ENCODE measurements at regions not wholly inside any gene's neighbourhood (a gene's known extent, or its start where the extent isn't known, plus 50 kb on each side); places are given as distances from the start of the nearest gene placed in this dataset.

GRCh38 chr7:113639221-113639620, 279.6 kb downstream of the PPP1R3A start:
- 82 to 83% (median 83%) methylated on average over 1 of the region's 1 CpG for WGBS, 3 donors
- Histone ChIP-seq H3K9me3 (no peaks in the 10 kb centered on the region), H3K4me1 (ENCODE audit: insufficient read depth) (no peaks in the 10 kb centered on the region), H3K27ac (no peak overlapping the region), H3K4me3 (no peak overlapping the region), H3K27me3 (no peaks in the 10 kb centered on the region), H3K36me3 (no peaks in the 10 kb centered on the region)
- no peak for DNase-seq
- intact Hi-C loops (cut with DNase I), result no loop called here
- TF ChIP-seq POLR2A (IDR thresholded peaks at IDR 0.05) (no peak), EP300 (IDR thresholded peaks at IDR 0.05) (no peak)
- TF ChIP-seq, protein P1, sequence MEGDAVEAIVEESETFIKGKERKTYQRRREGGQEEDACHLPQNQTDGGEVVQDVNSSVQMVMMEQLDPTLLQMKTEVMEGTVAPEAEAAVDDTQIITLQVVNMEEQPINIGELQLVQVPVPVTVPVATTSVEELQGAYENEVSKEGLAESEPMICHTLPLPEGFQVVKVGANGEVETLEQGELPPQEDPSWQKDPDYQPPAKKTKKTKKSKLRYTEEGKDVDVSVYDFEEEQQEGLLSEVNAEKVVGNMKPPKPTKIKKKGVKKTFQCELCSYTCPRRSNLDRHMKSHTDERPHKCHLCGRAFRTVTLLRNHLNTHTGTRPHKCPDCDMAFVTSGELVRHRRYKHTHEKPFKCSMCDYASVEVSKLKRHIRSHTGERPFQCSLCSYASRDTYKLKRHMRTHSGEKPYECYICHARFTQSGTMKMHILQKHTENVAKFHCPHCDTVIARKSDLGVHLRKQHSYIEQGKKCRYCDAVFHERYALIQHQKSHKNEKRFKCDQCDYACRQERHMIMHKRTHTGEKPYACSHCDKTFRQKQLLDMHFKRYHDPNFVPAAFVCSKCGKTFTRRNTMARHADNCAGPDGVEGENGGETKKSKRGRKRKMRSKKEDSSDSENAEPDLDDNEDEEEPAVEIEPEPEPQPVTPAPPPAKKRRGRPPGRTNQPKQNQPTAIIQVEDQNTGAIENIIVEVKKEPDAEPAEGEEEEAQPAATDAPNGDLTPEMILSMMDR (IDR thresholded peaks at IDR 0.05), result no peak

GRCh38 chr7:113636727-113637421, 281.9 kb downstream of the PPP1R3A start:
- 69 to 78% (median 74%) methylated on average over 5 of the region's 5 CpGs for WGBS, 3 donors
- intact Hi-C loops (cut with DNase I), result no loop called here
- no peak overlapping the region for H3K27ac ChIP-seq

DNA sequence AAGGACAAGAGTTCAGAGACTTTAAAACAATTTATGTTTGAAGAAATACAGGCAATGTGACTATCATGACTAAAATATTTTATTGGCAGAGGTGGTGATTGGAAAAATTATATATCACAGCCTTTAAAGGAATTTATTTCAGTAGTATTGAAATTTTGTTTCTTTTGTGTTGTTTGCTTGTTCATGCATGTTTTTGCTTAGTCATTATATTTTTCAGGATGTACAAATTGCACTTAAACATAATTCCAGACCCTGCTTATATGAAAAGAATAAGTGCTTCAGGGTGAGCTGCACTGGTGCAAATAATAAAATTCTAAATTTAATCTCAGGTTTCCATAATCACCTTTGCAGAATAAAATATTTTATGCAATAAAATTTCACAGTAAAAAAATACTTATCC, 283.3 kb downstream of the PPP1R3A start:
- no peaks in the 10 kb centered on the region for H3K36me3 ChIP-seq
- no peak overlapping the region for H3K27ac ChIP-seq
- no peak for DNase-seq
- H3K9me3 ChIP-seq, result no peaks in the 10 kb centered on the region
- TF ChIP-seq, protein P1 (IDR thresholded peaks at IDR 0.05), result no peak
- TF ChIP-seq POLR2A (IDR thresholded peaks at IDR 0.05) (no peak), EP300 (IDR thresholded peaks at IDR 0.05) (no peak)
- intact Hi-C loops (cut with DNase I), result no loop called here
- H3K4me3 ChIP-seq, result no peak overlapping the region
- no peaks in the 10 kb centered on the region for H3K27me3 ChIP-seq
- no peaks in the 10 kb centered on the region for H3K4me1 ChIP-seq (ENCODE audit: insufficient read depth)

More at GRCh38 chr7:113636727-113637421, 281.9 kb downstream of the PPP1R3A start:
- H3K9me3 ChIP-seq, result no peaks in the 10 kb centered on the region
- no peaks in the 10 kb centered on the region for H3K36me3 ChIP-seq
- no peaks in the 10 kb centered on the region for H3K27me3 ChIP-seq
- TF ChIP-seq POLR2A (IDR thresholded peaks at IDR 0.05) (no peak), EP300 (IDR thresholded peaks at IDR 0.05) (no peak)
- TF ChIP-seq, protein P1 (IDR thresholded peaks at IDR 0.05), result no peak
- H3K4me3 ChIP-seq, result no peak overlapping the region
- no peaks in the 10 kb centered on the region for H3K4me1 ChIP-seq (ENCODE audit: insufficient read depth)
- no peak for DNase-seq

- Histone ChIP-seq H3K27ac (no peak overlapping the region), H3K9me3 (no peaks in the 10 kb centered on the region), H3K4me3 (no peak overlapping the region), H3K4me1 (ENCODE audit: insufficient read depth) (no peaks in the 10 kb centered on the region), H3K27me3 (no peaks in the 10 kb centered on the region), H3K36me3 (no peaks in the 10 kb centered on the region)
- no peak for DNase-seq
- 64 to 72% (median 67%) methylated on average over 3 of the region's 3 CpGs for WGBS, 3 donors
- intact Hi-C loops (cut with DNase I), result no loop called here
- no peak for TF ChIP-seq POLR2A (IDR thresholded peaks at IDR 0.05)
- TF ChIP-seq EP300 (IDR thresholded peaks at IDR 0.05), result no peak
- TF ChIP-seq, protein P1 (IDR thresholded peaks at IDR 0.05), result no peak
Measured at GRCh38 chr7:113633073-113633472, 285.7 kb downstream of the PPP1R3A start.
